ENCODE measurements at regions not wholly inside any gene's neighbourhood (a gene's known extent, or its start where the extent isn't known, plus 50 kb on each side); places are given as distances from the start of the nearest gene placed in this dataset.

DNA sequence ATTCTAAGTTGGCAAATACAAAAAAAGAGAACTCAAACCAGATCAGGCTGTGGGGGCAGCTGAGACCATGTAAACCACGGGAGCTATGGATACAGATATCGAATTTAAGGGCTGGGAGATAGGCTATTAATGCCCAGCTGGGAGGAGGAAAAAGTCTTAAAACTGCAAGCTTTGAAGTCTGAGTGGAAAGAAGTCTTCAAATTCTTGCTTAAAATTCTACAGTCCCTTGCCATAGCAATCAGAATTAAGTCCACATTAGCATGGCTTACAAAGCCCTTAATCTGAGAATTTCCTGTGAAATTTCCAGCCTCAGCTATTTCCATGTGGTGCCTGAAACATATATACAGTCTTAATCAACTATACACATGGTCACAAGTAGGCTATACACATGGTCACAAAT is 465.0 kb upstream of the HSF2 start:
- TF ChIP-seq GATA2 (IDR thresholded peaks at IDR 0.05; ENCODE audit: low read depth, low read length), result no peak
- TF ChIP-seq GATA3 (IDR thresholded peaks at IDR 0.05; ENCODE audit: low read depth, low read length), result no peak

Data from SH-SY5Y (cell line).